ENCODE measurements at regions not wholly inside any gene's neighbourhood (a gene's known extent, or its start where the extent isn't known, plus 50 kb on each side); places are given as distances from the start of the nearest gene placed in this dataset.

- H3K9me3 ChIP-seq (ENCODE audit: control insufficient read depth, low read depth, low read length), result no peaks in the 10 kb centered on the region
- DNase-seq (ENCODE audit: low read depth, low spot score), result no peak
- H3K27ac ChIP-seq (ENCODE audit: control insufficient read depth, insufficient read depth, low read length), result no peak overlapping the region
- dilution Hi-C loops (cut with MboI; ENCODE audit: extremely low pct_ligation_motif_present, low sequenced_read_pairs), result no loop called here
- no peaks in the 10 kb centered on the region for H4K20me1 ChIP-seq (ENCODE audit: control insufficient read depth, extremely low read depth, insufficient read depth, low read length)
- no peaks in the 10 kb centered on the region for H3K9me1 ChIP-seq (ENCODE audit: control insufficient read depth, extremely low read depth, insufficient read depth, low read length)
- H3K4me1 ChIP-seq (ENCODE audit: control insufficient read depth, extremely low read depth, insufficient read depth, low read length), result no peaks in the 10 kb centered on the region
- H2AFZ ChIP-seq (ENCODE audit: control insufficient read depth, low read length), result no peak overlapping the region
- no peaks in the 10 kb centered on the region for H3K79me2 ChIP-seq (ENCODE audit: control insufficient read depth, insufficient read depth, low read length)
- H3K4me3 ChIP-seq (ENCODE audit: control insufficient read depth in 2 of 3, extremely low read depth in 1 of 3, insufficient read depth in 2 of 3, low read depth in 1 of 3, low read length in 3 of 3), result no peak overlapping the region
- FAIRE-seq, result no peak
- H3K36me3 ChIP-seq (ENCODE audit: control insufficient read depth in 2 of 2, extremely low read depth in 1 of 2, insufficient read depth in 2 of 2, low read length in 2 of 2), result no peaks in the 10 kb centered on the region
- no peak overlapping the region for H3K4me2 ChIP-seq (ENCODE audit: control insufficient read depth, extremely low read depth, insufficient read depth, low read depth, low read length)
- TF ChIP-seq CTCF (optimal IDR thresholded peaks at IDR 0.05 in 1 of 3, IDR thresholded peaks at IDR 0.05 in 1 of 3, conservative IDR thresholded peaks at IDR 0.05 in 1 of 3; ENCODE audit: extremely low read depth in 1 of 3, insufficient read depth in 2 of 3, low read length in 3 of 3) (no peak), EZH2 (IDR thresholded peaks at IDR 0.05; ENCODE audit: low read length) (no peak)
- no peak overlapping the region for H3K9ac ChIP-seq (ENCODE audit: control insufficient read depth, extremely low read depth, insufficient read depth, low read length)
- no peaks in the 10 kb centered on the region for H3K27me3 ChIP-seq (ENCODE audit: control insufficient read depth, extremely low read depth, insufficient read depth, low read length)
These were observed 368.9 kb downstream of the CSNK1G3 start for GRCh38 chr5:123880875-123881274.

GRCh38 chr5:123879071-123879470 lies 367.1 kb downstream of the CSNK1G3 start:
- no peaks in the 10 kb centered on the region for H3K4me1 ChIP-seq (ENCODE audit: control insufficient read depth, extremely low read depth, insufficient read depth, low read length)
- H4K20me1 ChIP-seq (ENCODE audit: control insufficient read depth, extremely low read depth, insufficient read depth, low read length), result no peaks in the 10 kb centered on the region
- H3K36me3 ChIP-seq (ENCODE audit: control insufficient read depth in 2 of 2, extremely low read depth in 1 of 2, insufficient read depth in 2 of 2, low read length in 2 of 2), result no peaks in the 10 kb centered on the region
- H2AFZ ChIP-seq (ENCODE audit: control insufficient read depth, low read length), result no peak overlapping the region
- no peak for DNase-seq (ENCODE audit: low read depth, low spot score)
- no peak for TF ChIP-seq EZH2 (IDR thresholded peaks at IDR 0.05; ENCODE audit: low read length)
- no peak for TF ChIP-seq CTCF (optimal IDR thresholded peaks at IDR 0.05 in 1 of 3, IDR thresholded peaks at IDR 0.05 in 1 of 3, conservative IDR thresholded peaks at IDR 0.05 in 1 of 3; ENCODE audit: extremely low read depth in 1 of 3, insufficient read depth in 2 of 3, low read length in 3 of 3)
- H3K79me2 ChIP-seq (ENCODE audit: control insufficient read depth, insufficient read depth, low read length), result no peaks in the 10 kb centered on the region
- no peak overlapping the region for H3K9ac ChIP-seq (ENCODE audit: control insufficient read depth, extremely low read depth, insufficient read depth, low read length)
- no peaks in the 10 kb centered on the region for H3K9me3 ChIP-seq (ENCODE audit: control insufficient read depth, low read depth, low read length)
- no peak overlapping the region for H3K4me2 ChIP-seq (ENCODE audit: control insufficient read depth, extremely low read depth, insufficient read depth, low read depth, low read length)
- H3K27me3 ChIP-seq (ENCODE audit: control insufficient read depth, extremely low read depth, insufficient read depth, low read length), result no peaks in the 10 kb centered on the region
- no peak overlapping the region for H3K4me3 ChIP-seq (ENCODE audit: control insufficient read depth in 2 of 3, extremely low read depth in 1 of 3, insufficient read depth in 2 of 3, low read depth in 1 of 3, low read length in 3 of 3)
- FAIRE-seq, result no peak
- H3K9me1 ChIP-seq (ENCODE audit: control insufficient read depth, extremely low read depth, insufficient read depth, low read length), result no peaks in the 10 kb centered on the region
- dilution Hi-C loops (cut with MboI; ENCODE audit: extremely low pct_ligation_motif_present, low sequenced_read_pairs), result no loop called here
- no peak overlapping the region for H3K27ac ChIP-seq (ENCODE audit: control insufficient read depth, insufficient read depth, low read length)

Measured in keratinocyte (primary cell).